HG02610 (cell line): ENCODE measurements at regions not wholly inside any gene's neighbourhood (a gene's known extent, or its start where the extent isn't known, plus 50 kb on each side); places are given as distances from the start of the nearest gene placed in this dataset.
"Not testable (repeated sequence)": the region's sequence is repeated elsewhere in the genome, so short reads cannot be mapped to it uniquely, and the experiment has no call there.

Experiments used
- ATAC-seq: cut with Tn5 transposase; IDR thresholded peaks from one replicate; pipeline ENCODE4 v1.9.1; 2021; ENCODE audit warnings: mild to moderate bottlenecking, moderate library complexity; ENCODE audit not compliant: unreplicated experiment

- ATAC-seq = no peak
Observed at GRCh38 chr18:47682876-47683275, 247.6 kb downstream of the SMAD2 start.

DNA sequence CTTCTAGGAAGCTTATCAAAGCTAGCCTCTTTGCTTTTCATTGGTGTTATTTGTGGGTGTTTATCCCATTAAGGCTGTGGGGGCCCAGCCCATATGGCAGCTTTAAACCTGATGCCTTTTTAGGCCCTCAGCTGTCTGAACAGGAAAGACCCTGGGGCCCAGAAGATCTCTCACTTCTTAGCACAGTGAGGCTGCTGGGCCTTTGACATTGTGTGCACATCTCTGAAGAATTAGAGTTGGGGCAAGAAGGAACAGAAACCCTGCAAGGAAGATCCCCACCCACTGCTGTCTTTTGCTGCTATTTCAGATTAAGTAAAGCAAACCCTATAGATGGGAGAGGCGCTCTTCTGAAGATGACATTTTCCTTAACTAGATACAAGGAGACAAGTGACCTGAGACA lies 250.0 kb downstream of the SMAD2 start:
- peak; percentile 54 for ATAC-seq

GRCh38 chr18:47679864-47680263 lies 250.6 kb downstream of the SMAD2 start:
- ATAC-seq = peak; percentile 29

DNA sequence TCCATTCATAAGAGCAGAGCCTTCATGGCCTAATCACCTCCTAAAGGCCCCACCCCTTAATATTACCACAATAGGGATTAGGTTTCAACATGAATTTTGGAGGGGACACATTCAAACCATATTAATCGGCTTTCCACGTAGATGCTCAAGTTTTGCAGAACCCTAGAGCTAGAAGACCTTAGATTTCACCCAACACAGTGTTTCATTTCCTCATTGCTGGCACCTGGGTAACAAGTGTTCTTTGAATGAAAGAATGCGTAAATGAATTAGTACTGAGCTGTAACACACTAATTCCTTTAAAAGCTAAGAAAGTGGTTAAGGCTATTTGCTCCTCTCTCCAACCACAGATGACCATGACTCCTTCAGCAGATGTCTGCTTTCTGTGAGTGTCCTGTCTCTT lies 252.5 kb downstream of the SMAD2 start:
- ATAC-seq = no peak

GRCh38 chr18:47669815-47670214 lies 260.6 kb downstream of the SMAD2 start:
- ATAC-seq = no peak

DNA sequence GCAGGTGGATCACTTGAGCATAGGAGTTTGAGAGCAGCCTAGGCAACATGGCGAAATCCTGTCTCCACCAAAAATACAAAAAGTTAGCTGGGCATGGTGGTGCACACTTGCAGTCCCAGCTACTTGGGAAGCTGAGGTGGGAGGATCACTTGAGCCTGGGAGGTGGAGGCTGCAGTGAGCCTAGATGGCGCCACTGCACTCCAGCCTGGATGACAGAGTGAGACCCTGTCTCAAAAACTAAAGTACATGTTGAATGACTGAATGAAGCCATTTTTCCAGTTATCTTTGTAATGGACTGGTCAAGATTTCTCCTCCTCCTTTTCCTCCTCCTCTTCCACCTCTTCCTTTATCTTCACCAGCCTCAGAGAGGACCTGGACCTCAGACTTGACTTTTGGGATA lies 272.0 kb downstream of the SMAD2 start:
- no peak for ATAC-seq

GRCh38 chr18:47654988-47655387 lies 275.5 kb downstream of the SMAD2 start:
- no peak for ATAC-seq

DNA sequence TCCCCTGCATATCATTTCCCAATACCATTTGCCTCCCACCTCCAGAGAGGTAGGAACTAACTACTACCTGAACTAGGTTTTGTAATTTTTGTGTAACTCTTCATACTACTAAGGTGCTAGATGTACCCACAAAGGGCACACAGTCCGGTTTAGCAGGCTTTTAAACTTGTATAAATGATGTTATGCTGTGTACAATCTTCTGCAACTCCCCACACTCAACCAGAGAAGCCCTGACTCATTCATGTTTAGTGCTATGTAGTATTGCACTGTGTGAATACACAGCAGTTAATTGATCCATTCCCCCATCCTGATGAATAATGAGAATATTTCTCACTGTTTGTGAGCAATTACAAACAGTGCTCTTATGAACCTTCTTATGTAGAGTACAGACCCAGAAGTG lies 285.6 kb downstream of the SMAD2 start:
- no peak for ATAC-seq

DNA sequence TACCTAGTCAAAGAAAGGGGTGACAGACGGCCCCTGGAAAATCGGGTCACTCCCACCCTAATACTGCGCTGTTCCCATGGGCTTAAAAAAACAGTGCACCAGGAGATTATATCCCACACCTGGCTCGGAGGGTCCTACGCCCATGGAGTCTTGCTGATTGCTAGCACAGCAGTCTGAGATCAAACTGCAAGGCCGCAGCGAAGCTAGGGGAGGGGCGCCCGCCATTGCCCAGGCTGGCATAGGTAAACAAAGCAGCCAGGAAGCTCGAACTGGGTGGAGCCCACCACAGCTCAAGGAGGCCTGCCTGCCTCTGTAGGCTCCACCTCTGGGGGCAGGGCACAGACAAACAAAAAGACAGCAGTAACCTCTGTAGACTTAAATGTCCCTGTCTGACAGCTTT lies 292.9 kb downstream of the SMAD2 start:
- ATAC-seq = not testable (repeated sequence)

DNA sequence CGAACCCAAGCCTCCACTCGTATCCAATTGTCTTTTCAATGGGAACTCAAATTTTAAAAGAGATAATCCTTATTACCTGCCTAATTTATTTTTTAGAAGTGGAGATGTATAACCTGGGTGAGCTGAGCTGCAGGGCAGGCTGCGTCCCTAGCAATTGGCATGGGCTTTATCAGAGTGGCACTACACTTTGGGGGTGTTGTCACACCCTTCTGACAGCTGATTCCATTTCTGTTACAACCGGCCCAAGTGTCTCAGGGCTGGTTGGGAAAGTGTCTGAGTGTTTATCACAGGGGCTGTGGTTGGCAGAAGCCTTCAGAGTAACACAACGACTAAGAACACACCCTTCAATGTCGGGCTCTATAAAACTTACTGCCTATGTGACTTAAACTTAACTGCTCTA lies 295.0 kb downstream of the SMAD2 start:
- no peak for ATAC-seq

GRCh38 chr18:47632970-47633635 lies 297.4 kb downstream of the SMAD2 start:
- no peak for ATAC-seq

DNA sequence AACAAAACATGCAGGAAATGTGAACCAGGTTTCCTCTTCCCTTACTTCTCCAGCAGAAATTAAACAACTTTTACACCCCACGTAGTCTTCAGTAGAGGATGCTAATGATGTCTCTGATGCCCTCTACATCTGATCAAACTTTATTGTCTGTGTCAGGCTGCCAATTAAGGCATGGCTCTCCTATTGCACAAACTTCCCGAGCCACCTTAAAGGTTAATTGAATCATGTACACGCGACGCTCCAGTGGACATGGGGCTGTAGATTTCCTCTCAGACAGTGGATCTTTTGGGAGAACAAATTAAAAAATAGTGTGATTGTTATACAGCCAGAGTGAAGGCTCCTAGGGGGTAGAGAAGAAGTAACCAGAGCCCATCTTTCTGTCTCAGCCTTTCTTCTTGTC lies 301.6 kb downstream of the SMAD2 start:
- ATAC-seq = no peak

GRCh38 chr18:47628240-47628781 lies 302.1 kb downstream of the SMAD2 start:
- ATAC-seq = no peak

- no peak for ATAC-seq
Observed at GRCh38 chr18:47627030-47627429, 303.4 kb downstream of the SMAD2 start.

DNA sequence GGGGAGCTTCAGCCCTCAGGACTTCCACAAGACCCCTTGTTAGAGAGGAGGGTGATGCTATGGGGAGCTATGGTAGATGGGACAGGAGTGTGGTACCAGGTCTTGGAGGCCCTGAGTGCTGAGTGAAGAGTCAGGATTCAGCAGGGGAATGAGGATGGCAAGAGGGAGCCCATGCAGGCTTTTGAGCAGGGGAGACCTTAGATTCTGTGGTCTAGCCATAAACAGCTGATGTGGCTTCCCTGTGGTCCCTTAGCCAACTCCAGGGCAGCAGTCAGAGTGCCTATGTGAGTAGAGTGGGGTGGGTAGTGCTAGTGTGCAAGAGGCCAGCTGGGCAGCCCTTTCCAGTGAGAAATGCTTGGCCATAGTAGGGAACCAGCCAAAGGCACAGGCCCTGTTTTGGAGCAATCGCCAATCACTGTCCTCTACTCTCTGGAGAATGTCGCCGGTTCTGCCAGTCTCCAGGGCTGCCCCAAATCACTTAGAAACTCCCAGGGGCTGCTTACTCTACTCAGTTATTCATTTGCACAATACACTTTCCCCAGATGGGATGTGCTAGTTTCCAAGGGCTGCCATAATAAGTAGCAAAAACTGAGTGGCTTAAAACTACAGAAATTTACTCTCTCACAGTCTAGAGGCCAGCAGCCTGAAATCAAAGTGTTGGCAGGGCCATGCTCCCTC lies 310.5 kb downstream of the SMAD2 start:
- no peak for ATAC-seq

DNA sequence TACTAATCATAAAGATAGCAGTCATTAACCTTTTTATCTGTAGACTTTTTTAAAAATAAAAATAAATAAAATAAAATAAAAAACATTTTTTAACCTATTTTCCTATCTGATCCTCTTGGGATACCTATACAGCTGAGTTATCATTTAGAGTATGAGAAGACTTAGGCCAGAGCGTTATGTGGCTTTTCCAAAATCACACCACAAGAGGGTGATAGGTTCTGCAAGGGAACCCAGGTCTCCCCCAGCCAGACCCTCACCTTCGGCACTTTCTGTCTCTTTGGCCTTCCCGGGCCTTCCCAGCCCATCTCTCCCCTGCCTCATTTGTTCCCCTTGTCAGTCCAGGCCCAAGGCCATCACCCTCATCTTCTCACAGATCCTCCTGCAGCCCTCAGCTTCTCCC lies 311.7 kb downstream of the SMAD2 start:
- ATAC-seq = no peak

DNA sequence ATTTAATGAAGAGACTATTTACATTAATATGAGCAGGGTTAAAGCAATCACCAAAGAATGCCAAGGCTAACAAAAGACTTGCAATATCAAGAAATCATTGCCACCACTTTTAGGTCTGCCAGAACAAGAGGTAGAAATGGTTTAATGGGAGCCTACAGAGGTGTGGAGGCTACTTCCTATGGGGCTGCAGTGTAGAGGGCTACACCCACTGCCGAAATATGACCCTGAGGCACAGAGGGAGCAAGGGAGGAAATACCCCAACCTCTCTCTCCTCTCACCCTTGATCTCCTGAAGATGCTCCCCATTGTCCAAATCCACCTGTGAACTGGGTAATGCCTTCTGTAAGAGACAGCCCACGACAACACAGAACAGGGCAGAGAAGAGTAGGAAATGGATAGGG lies 315.4 kb downstream of the SMAD2 start:
- ATAC-seq = no peak

- ATAC-seq = no peak
Observed at GRCh38 chr18:47613929-47614328, 316.5 kb downstream of the SMAD2 start.

GRCh38 chr18:47611649-47612048 lies 318.8 kb downstream of the SMAD2 start:
- no peak for ATAC-seq

GRCh38 chr18:47606526-47606925 lies 323.9 kb downstream of the SMAD2 start:
- no peak for ATAC-seq

DNA sequence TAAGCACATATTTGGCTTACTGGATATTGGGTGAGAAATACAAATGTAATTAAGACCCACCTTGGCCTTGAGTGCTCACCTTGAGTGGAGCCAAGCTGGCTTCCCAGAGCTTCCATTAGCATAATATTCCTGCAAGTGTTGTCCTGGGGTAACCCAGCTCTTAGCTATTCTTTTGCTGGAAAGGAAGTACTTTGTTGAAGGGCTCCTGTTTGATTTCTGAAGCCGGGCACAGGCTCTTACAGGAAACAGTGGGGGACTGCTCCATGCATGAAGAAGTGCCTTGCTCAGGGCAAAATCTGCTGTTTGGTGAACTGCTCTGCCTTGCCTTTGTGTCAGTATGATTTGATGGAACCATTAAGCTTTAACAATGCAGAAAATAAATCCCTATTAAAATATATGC lies 325.4 kb downstream of the SMAD2 start:
- ATAC-seq = no peak

- ATAC-seq = no peak
Observed at GRCh38 chr18:47604021-47604420, 326.4 kb downstream of the SMAD2 start.

- ATAC-seq = no peak
Observed at GRCh38 chr18:47603158-47603557, 327.3 kb downstream of the SMAD2 start.
